SK-N-SH (cell line): ENCODE measurements at regions not wholly inside any gene's neighbourhood (a gene's known extent, or its start where the extent isn't known, plus 50 kb on each side); places are given as distances from the start of the nearest gene placed in this dataset.

ENCODE experiments used
- CHD2 ChIP-seq: fragments of 150-350 bp; IDR thresholded peaks from 2 replicates; pipeline ENCODE4 v1.6.1; 2018; ENCODE audit warnings: low read length; ENCODE audit not compliant: partially characterized antibody
- MXI1 ChIP-seq: IDR thresholded peaks from 2 replicates; pipeline ENCODE4 v1.6.1; 2012; ENCODE audit warnings: mild to moderate bottlenecking, low read depth, low read length, improper control_type of control experiment
- RAD21 ChIP-seq: IDR thresholded peaks from 2 replicates; pipeline ENCODE4 v1.6.1; 2012; ENCODE audit warnings: mild to moderate bottlenecking, low read length
- RCOR1 ChIP-seq: fragments of 150-350 bp; IDR thresholded peaks from 2 replicates; pipeline ENCODE4 v1.6.1; 2017; ENCODE audit warnings: antibody characterized with exemption, low read length
- REST ChIP-seq: IDR thresholded peaks from 2 replicates; pipeline ENCODE4 v1.6.1; 2012; ENCODE audit warnings: mild to moderate bottlenecking, low read depth, low read length, moderate library complexity
- SMC3 ChIP-seq: IDR thresholded peaks from 2 replicates; pipeline ENCODE4 v1.6.1; 2012; ENCODE audit warnings: low read depth, low read length, improper control_type of control experiment
- YY1 ChIP-seq: IDR thresholded peaks from 2 replicates; pipeline ENCODE4 v1.4.0; 2012; ENCODE audit warnings: low read depth, mild to moderate bottlenecking
- TF ChIP-seq, protein P1 (sequence below): fragments of 200-600 bp; sonication (generic); IDR thresholded peaks from 2 replicates; pipeline ENCODE4 v1.6.1; 2017; ENCODE audit warnings: antibody characterized with exemption, mild to moderate bottlenecking, moderate library complexity

DNA sequence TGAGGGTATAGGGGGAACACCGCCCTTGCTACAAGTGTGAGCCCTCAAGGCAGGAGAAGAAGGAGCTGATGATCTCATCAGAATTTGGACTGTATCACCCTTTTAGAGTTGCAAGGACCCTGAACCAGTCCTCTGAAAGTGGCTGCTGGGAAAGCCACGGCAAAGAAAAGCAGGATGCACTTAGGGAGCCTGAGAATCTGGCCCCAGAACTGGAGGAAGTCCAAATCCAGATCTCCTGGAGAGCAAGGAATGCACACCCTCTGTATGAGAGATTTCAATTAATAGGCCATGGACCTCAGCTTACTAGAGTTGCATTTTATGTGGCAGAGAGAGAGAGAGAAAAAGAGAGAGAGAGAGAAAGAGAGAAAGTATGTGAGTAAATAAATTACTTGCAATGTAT lies 662.9 kb downstream of the CCSER2 start:
- TF ChIP-seq MXI1 (no peak), REST (no peak), CHD2 (no peak), RCOR1 (no peak), YY1 (no peak), RAD21 (no peak), SMC3 (no peak)
- TF ChIP-seq, protein P1, sequence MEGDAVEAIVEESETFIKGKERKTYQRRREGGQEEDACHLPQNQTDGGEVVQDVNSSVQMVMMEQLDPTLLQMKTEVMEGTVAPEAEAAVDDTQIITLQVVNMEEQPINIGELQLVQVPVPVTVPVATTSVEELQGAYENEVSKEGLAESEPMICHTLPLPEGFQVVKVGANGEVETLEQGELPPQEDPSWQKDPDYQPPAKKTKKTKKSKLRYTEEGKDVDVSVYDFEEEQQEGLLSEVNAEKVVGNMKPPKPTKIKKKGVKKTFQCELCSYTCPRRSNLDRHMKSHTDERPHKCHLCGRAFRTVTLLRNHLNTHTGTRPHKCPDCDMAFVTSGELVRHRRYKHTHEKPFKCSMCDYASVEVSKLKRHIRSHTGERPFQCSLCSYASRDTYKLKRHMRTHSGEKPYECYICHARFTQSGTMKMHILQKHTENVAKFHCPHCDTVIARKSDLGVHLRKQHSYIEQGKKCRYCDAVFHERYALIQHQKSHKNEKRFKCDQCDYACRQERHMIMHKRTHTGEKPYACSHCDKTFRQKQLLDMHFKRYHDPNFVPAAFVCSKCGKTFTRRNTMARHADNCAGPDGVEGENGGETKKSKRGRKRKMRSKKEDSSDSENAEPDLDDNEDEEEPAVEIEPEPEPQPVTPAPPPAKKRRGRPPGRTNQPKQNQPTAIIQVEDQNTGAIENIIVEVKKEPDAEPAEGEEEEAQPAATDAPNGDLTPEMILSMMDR: no peak
